BLaER1 treated with 17β-estradiol and CSF1 and Interleukin-3, amounts not matched to agents 10 nM and 100 nM (cell line): ENCODE measurements at regions not wholly inside any gene's neighbourhood (a gene's known extent, or its start where the extent isn't known, plus 50 kb on each side); places are given as distances from the start of the nearest gene placed in this dataset.

ENCODE experiments used
- H3K27ac ChIP-seq, 11 experiments: shearing (Covaris generic); formaldehyde crosslinking; 2 replicates each; pipeline ENCODE4 v1.8.1; 2022
- H3K27me3 ChIP-seq, 11 experiments: shearing (Covaris generic); formaldehyde crosslinking; 2 replicates each; pipeline ENCODE4 v1.8.1; 2022
- H3K36me3 ChIP-seq, 11 experiments: shearing (Covaris generic); formaldehyde crosslinking; 2 replicates each; pipeline ENCODE4 v1.8.1; 2022
- H3K4me1 ChIP-seq, 10 experiments: shearing (Covaris generic); formaldehyde crosslinking; 2 replicates each; pipeline ENCODE4 v1.8.1; 2022
- H3K4me2 ChIP-seq, 11 experiments: shearing (Covaris generic); formaldehyde crosslinking; 2 replicates each; pipeline ENCODE4 v1.8.1; 2022
- H3K4me3 ChIP-seq, 10 experiments: shearing (Covaris generic); formaldehyde crosslinking; 2 replicates each; pipeline ENCODE4 v1.8.1; 2022
- H3K9ac ChIP-seq, 11 experiments: shearing (Covaris generic); formaldehyde crosslinking; 2 replicates each; pipeline ENCODE4 v1.8.1; 2022
- H3K9me3 ChIP-seq, 11 experiments: shearing (Covaris generic); formaldehyde crosslinking; replicated peaks in 1 of 11; 2 replicates each; pipeline ENCODE4 v1.8.1; 2022
- H4K20me1 ChIP-seq, 11 experiments: shearing (Covaris generic); formaldehyde crosslinking; 2 replicates each; pipeline ENCODE4 v1.8.1; 2022
- Cebpa-rat ChIP-seq, 11 experiments: shearing (Covaris generic); IDR thresholded peaks; 2 replicates each; pipeline ENCODE4 v1.8.1; 2022

DNA sequence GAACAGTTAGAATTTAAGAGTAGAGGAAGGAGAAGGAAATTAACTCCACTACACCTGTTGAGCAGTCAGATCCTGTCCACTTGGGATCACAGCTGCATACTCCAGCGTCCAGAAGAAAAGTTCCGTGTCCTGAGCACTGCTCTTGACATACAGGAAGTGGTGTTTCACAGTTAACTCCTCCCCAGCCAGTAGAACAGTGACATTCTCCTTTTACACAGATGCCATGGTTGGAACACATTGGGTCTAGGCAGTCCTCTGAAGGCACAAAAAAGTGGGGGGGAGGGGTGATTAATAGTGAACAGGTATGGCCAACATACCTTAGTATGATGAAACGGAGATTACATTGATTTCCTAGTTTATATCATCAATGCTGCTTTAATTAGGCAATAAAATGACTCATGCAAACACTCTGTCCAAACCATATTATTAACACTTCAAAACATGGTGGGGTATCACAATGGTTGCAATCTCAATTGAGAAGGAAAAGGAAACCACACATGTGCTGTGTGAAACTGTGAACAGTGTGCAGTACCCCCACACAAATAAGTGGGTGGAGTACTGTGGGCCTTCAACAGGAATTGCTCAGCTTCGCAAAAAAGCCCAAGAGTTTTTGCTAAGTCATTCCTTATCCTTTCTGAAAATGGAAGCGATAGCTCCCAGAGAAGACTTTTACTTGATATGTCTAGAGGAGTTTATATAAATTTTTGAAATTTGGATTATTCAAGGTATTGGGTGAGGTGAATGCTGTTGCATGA lies 295.6 kb downstream of the SH2D1A start:
- Histone ChIP-seq H3K27me3 (peaks cover 44 to 92% (median 67%) of the 10 kb centered on the region in 11 experiments), H4K20me1 (no peaks in the 10 kb centered on the region; a peak in 1 of 22 replicates), H3K27ac (no peak overlapping the region), H3K4me3 (no peak overlapping the region), H3K9me3 (peaks cover 0 to 5% (median 0%) of the 10 kb centered on the region in 11 experiments; a peak in 2 of 22 replicates), H3K36me3 (no peaks in the 10 kb centered on the region), H3K9ac (no peak overlapping the region), H3K4me2 (no peak overlapping the region), H3K4me1 (peaks cover 0 to 5% (median 0%) of the 10 kb centered on the region in 10 experiments; a peak in 1 of 20 replicates)
- TF ChIP-seq Cebpa-rat (IDR thresholded peaks at IDR 0.05), result no peak

DNA sequence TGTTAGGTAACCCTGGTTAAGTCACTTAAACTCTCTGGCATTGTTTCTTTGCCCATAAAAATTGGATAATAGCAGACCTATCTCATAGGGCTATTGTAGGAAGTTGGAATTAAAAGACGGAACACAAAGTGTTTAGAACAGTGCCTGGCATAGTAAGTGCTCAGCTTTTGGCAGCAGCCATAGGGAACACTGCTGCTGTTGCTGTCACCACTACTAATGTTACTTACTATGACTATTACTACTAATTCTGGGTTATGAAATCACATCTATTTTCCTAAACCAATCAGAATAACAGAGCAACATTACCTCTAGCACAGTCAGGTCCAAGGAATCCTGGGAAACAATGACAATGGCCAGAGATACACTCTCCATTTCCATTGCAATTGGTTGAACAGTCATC lies 300.0 kb downstream of the SH2D1A start:
- no peaks in the 10 kb centered on the region for H3K36me3 ChIP-seq
- no peak overlapping the region for H3K9ac ChIP-seq
- H3K4me3 ChIP-seq, result no peak overlapping the region
- H3K4me1 ChIP-seq, result peaks cover 0 to 5% (median 0%) of the 10 kb centered on the region in 10 experiments; a peak in 1 of 20 replicates
- no peaks in the 10 kb centered on the region for H4K20me1 ChIP-seq
- peaks cover 0 to 5% (median 0%) of the 10 kb centered on the region in 11 experiments; a peak in 2 of 22 replicates for H3K9me3 ChIP-seq
- no peak for TF ChIP-seq Cebpa-rat (IDR thresholded peaks at IDR 0.05)
- H3K27ac ChIP-seq, result no peak overlapping the region
- H3K4me2 ChIP-seq, result no peak overlapping the region
- peaks cover 58 to 94% (median 76%) of the 10 kb centered on the region in 11 experiments for H3K27me3 ChIP-seq

DNA sequence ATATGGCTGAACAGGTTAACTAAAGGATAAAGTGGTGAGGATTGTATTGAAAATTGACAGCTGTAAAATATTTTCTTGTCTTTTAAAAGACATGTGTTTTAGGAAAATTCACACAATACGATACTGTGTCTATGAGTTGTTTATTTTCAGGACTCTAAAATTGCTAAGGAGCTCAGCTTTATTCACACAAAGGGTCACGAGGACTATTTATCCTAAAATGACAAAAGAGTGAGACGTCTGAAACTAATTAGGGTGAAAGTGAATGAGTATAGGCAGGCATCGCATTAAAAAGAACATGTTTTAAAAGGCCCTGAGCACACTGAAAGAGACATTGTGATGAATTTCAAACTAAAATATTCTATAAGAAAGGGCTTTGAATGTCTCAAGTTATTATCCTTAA lies 304.7 kb downstream of the SH2D1A start:
- TF ChIP-seq Cebpa-rat (IDR thresholded peaks at IDR 0.05), result no peak
- H3K4me3 ChIP-seq, result no peak overlapping the region
- no peak overlapping the region for H3K4me2 ChIP-seq
- no peaks in the 10 kb centered on the region for H3K36me3 ChIP-seq
- H3K27me3 ChIP-seq, result peaks cover 76 to 100% (median 96%) of the 10 kb centered on the region in 11 experiments
- H3K9me3 ChIP-seq, result no peaks in the 10 kb centered on the region
- no peaks in the 10 kb centered on the region for H3K4me1 ChIP-seq
- no peak overlapping the region for H3K9ac ChIP-seq
- no peaks in the 10 kb centered on the region; a peak in 1 of 22 replicates for H4K20me1 ChIP-seq
- no peak overlapping the region for H3K27ac ChIP-seq

DNA sequence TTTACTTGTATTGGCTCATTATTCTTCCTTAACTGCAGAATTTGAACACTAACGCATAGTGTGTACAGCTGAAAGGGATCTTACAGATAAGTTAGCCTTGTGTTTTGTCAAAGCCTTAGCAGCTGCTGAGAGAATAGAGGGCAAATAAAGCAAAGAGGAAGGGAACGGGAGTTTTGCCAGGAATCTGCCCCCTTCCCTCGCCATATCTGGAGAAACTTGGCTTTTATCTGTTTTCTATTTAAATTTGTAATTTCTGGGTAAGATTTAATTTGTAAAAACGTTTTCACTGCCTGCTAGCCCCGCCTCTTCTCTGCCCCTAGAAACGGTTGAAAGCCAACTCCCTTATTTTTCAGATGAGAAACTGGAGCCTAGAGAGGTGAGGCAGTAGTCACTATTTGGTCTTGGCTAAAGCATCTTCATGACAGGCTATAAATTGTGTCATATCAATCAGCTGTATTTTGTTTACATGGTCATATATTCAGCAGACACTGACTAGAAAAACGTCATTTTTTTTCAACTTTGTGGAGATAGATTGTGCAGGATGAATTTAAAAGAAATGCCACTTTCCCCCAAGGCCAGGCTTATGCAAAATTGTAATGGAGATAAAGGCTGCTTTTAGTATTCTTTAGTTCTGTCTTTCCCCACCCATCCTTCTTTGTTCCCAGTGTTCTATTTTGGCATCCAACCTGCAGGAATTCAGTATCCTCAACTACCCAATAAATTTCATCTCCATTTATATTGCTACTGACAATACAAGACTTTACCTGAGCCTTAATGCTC lies 319.4 kb downstream of the SH2D1A start:
- Histone ChIP-seq H3K27me3 (peaks cover 54 to 90% (median 81%) of the 10 kb centered on the region in 11 experiments), H4K20me1 (no peaks in the 10 kb centered on the region), H3K4me2 (no peak overlapping the region), H3K4me1 (no peaks in the 10 kb centered on the region), H3K36me3 (no peaks in the 10 kb centered on the region), H3K9me3 (peaks cover 0 to 5% (median 0%) of the 10 kb centered on the region in 11 experiments; a peak in 1 of 22 replicates), H3K27ac (no peak overlapping the region), H3K4me3 (no peak overlapping the region), H3K9ac (no peak overlapping the region)
- TF ChIP-seq Cebpa-rat (IDR thresholded peaks at IDR 0.05), result no peak

DNA sequence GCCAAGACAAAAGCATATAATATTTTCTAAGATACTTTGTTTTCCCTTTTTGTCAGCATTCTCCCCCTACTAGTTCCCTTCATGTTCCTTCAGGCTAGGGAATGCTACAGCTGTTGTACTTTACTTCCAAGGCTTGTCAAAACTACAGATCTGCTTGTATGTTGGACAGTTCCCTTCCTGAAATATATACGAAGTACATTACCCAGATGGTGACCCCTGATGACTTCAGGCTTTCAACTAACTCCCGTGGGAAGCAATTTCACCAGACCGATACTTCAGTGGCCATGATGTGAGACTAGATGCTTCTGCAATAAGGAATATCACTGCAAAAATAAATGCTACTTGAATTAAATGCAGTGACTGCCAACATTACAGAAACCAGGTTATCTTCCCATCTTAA lies 332.8 kb downstream of the SH2D1A start:
- TF ChIP-seq Cebpa-rat (IDR thresholded peaks at IDR 0.05), result no peak
- peaks cover 0 to 2% (median under 1%) of the 10 kb centered on the region in 11 experiments; a peak in 10 of 22 replicates for H3K9me3 ChIP-seq
- H3K36me3 ChIP-seq, result no peaks in the 10 kb centered on the region
- no peak overlapping the region for H3K4me2 ChIP-seq
- no peak overlapping the region for H3K4me3 ChIP-seq
- H3K27ac ChIP-seq, result no peak overlapping the region
- no peaks in the 10 kb centered on the region for H3K4me1 ChIP-seq
- H3K9ac ChIP-seq, result no peak overlapping the region
- peaks cover 0 to 3% (median 0%) of the 10 kb centered on the region in 11 experiments; a peak in 1 of 22 replicates for H4K20me1 ChIP-seq
- H3K27me3 ChIP-seq, result peaks cover 61 to 96% (median 91%) of the 10 kb centered on the region in 11 experiments

DNA sequence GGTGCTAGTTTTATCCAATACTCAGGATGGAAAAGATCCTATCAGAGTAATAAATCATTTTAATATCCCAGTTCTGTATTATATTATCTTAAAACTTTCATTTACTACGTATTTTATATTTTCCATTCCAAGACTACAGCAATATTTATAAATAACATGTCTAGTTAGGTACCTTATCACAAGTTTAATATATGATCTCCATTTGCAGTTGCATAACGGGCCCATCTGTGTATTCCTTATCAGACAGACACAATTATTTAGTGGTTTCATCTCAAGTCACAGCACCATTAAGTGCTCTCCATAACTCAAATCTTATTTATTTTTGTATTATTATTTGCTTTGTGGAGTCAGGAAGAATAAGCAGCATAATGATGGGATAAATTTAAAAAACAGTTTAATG lies 333.9 kb downstream of the SH2D1A start:
- H4K20me1 ChIP-seq, result peaks cover 0 to 3% (median 0%) of the 10 kb centered on the region in 11 experiments; a peak in 1 of 22 replicates
- no peak overlapping the region for H3K27ac ChIP-seq
- peaks cover 9 to 13% (median 12%) of the 10 kb centered on the region in 11 experiments; a peak in 21 of 22 replicates for H3K9me3 ChIP-seq
- no peaks in the 10 kb centered on the region for H3K4me1 ChIP-seq
- H3K9ac ChIP-seq, result no peak overlapping the region
- no peak for TF ChIP-seq Cebpa-rat (IDR thresholded peaks at IDR 0.05)
- no peak overlapping the region for H3K4me3 ChIP-seq
- no peak overlapping the region for H3K4me2 ChIP-seq
- peaks cover 52 to 96% (median 91%) of the 10 kb centered on the region in 11 experiments for H3K27me3 ChIP-seq
- H3K36me3 ChIP-seq, result no peaks in the 10 kb centered on the region

DNA sequence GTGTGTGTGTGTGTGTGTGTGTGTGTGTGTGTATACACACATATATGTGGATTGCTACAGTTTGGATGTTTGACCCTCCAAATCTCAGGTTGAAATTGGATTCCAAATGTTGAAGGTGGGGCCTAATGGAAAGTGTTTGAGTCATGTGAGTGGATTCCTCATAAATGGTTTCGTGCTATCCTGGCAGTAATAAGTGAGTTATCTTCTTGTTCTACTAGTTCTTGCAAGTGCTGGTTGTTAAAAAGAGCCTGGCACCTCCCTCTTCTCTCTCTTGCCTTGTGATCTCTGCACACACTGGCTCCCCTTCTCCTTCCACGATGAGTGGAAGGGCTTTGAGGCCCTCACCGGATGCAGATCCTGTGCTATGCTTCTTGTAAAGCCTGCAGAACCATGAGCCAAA lies 344.1 kb downstream of the SH2D1A start:
- H4K20me1 ChIP-seq, result no peaks in the 10 kb centered on the region; a peak in 1 of 22 replicates
- no peak overlapping the region for H3K4me2 ChIP-seq
- H3K9ac ChIP-seq, result no peak overlapping the region
- no peaks in the 10 kb centered on the region for H3K36me3 ChIP-seq
- H3K27me3 ChIP-seq, result peaks cover 59 to 98% (median 94%) of the 10 kb centered on the region in 11 experiments
- TF ChIP-seq Cebpa-rat (IDR thresholded peaks at IDR 0.05), result no peak
- no peaks in the 10 kb centered on the region for H3K4me1 ChIP-seq
- H3K27ac ChIP-seq, result no peak overlapping the region
- H3K9me3 ChIP-seq, result peaks cover 6 to 9% (median 7%) of the 10 kb centered on the region in 11 experiments; a peak in 19 of 22 replicates
- H3K4me3 ChIP-seq, result no peak overlapping the region

DNA sequence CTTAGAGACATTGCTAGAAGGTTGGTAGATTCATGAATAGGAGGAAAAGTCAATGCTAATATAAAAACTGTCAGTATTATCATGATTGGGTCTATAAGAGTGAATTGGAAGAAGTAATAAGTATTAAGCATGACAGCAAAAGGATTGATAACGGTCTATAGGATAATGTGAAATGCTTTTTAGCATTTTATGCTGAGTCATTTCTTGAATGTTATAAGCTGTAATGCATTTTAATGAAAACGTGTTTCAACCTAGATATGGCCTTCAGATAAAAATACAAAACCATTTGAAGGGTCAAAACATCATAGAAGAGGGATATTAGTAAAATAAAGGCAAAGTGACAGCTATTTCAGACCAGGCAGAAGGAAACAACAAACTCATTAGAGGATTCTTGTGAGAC lies 353.5 kb downstream of the SH2D1A start:
- no peak overlapping the region for H3K4me2 ChIP-seq
- no peaks in the 10 kb centered on the region; a peak in 1 of 22 replicates for H4K20me1 ChIP-seq

DNA sequence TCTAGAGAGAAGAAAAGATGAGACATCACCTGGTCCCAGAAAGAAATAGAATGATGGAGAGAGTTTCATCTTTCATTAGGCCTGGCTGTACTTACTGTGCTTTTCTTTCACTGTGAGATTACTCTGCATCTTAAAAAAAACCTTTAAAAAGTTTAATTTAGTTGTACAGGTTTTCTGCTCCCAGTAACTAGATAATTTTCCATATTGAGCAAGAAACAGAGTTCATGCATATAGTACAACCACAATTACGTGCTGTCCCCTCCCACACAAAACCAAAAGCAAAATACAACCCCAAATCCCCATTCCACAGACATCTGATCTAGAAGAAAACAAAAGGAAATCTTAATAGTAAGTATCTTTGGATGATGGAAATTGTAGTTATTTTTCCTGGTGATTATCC lies 371.2 kb downstream of the SH2D1A start:
- Histone ChIP-seq H3K4me1 (peaks cover 0 to 9% (median 0%) of the 10 kb centered on the region in 10 experiments; a peak in 4 of 20 replicates), H3K9me3 (no peaks in the 10 kb centered on the region), H3K4me2 (no peak overlapping the region), H4K20me1 (no peaks in the 10 kb centered on the region; a peak in 1 of 22 replicates), H3K4me3 (no peak overlapping the region), H3K27me3 (peaks cover 63 to 100% (median 87%) of the 10 kb centered on the region in 11 experiments), H3K27ac (no peak overlapping the region), H3K36me3 (no peaks in the 10 kb centered on the region), H3K9ac (no peak overlapping the region)
- no peak for TF ChIP-seq Cebpa-rat (IDR thresholded peaks at IDR 0.05)

More for the DNA sequence above, 353.5 kb downstream of the SH2D1A start:
- H3K9me3 ChIP-seq, result no peaks in the 10 kb centered on the region
- H3K27me3 ChIP-seq, result peaks cover 74 to 100% (median 93%) of the 10 kb centered on the region in 11 experiments
- no peaks in the 10 kb centered on the region for H3K36me3 ChIP-seq
- H3K4me1 ChIP-seq, result peaks cover 0 to 3% (median under 1%) of the 10 kb centered on the region in 10 experiments; a peak in 5 of 20 replicates
- no peak overlapping the region for H3K9ac ChIP-seq
- H3K4me3 ChIP-seq, result no peak overlapping the region
- no peak overlapping the region for H3K27ac ChIP-seq
- no peak for TF ChIP-seq Cebpa-rat (IDR thresholded peaks at IDR 0.05)
